K562 (cell line): ENCODE measurements at regions not wholly inside any gene's neighbourhood (a gene's known extent, or its start where the extent isn't known, plus 50 kb on each side); places are given as distances from the start of the nearest gene placed in this dataset.

Experiments
- ATAC-seq: fragments of 200-7000 bp; cut with Tn5 transposase; 3 replicates; pipeline ENCODE4 v1.9.1; 2020; ENCODE audit warnings: moderate library complexity
- BruUV-seq: library from RNA; stranded (reverse); fragments of 400-500 nt; replicated peaks from 2 replicates; lab custom pipeline; 2021; lab: Mats Ljungman, UMichigan
- CTCF ChIA-PET: fragments of 300-600 bp; formaldehyde crosslinking; extraction: SDS; loops from one replicate; lab custom pipeline; 2021; ENCODE audit warnings: low intra/inter-chr PET ratio; lab: Yijun Ruan, JAX
- POLR2A ChIA-PET: fragments of 300-600, 350-650 bp; sonication (Branson Sonifier 250); formaldehyde crosslinking; extraction: SDS; loops from one replicate; lab custom pipeline; 2021; ENCODE audit warnings: antibody characterized with exemption, inconsistent platforms; lab: Yijun Ruan, JAX
- DNase-seq, 4 experiments: peaks; one replicate each; pipeline versions ENCODE4 v3.0.0 to v3.0.0-alpha.2; 2011 to 2018; ENCODE audit warnings: low spot score in 3 of 4, mixed read lengths in 3 of 4; ENCODE audit errors: extremely low read depth in 1 of 4
- FAIRE-seq: peaks from 2 replicates; lab custom pipeline; 2011; peaks lifted over from hg19 to GRCh38; lab: Jason Lieb, UNC
- H2AFZ ChIP-seq: 2 replicates; pipeline ENCODE4 v1.6.0; 2011; ENCODE audit warnings: low read depth, low read length, control low read depth, inconsistent platforms
- H3K27ac ChIP-seq: fragments of 200-600 bp; 3 replicates; pipeline ENCODE4 v1.8.0; 2011; ENCODE audit warnings: low read depth, mild to moderate bottlenecking, control low read depth, inconsistent platforms, low read length, moderate library complexity, mixed read lengths; ENCODE audit errors: extremely low read depth
- H3K27me3 ChIP-seq, 2 experiments: fragments of 300-600 bp in 1 of 2; 2 replicates in 1 of 2; 3 replicates in 1 of 2; pipeline versions ENCODE4 v1.6.0 to v1.8.0; 2011; ENCODE audit warnings: inconsistent platforms in 2 of 2, low read length in 2 of 2, mild to moderate bottlenecking in 1 of 2, mixed read lengths in 1 of 2, moderate library complexity in 1 of 2; ENCODE audit not compliant: control insufficient read depth in 2 of 2, insufficient read depth in 2 of 2
- H3K36me3 ChIP-seq: fragments of 300-600 bp; 3 replicates; pipeline ENCODE4 v1.8.0; 2011; ENCODE audit warnings: mild to moderate bottlenecking, low read length, inconsistent platforms; ENCODE audit not compliant: control insufficient read depth, insufficient read depth
- H3K4me1 ChIP-seq, 2 experiments: fragments of 200-600 bp in 1 of 2; replicated peaks in 1 of 2; 2 replicates in 1 of 2; 3 replicates in 1 of 2; pipeline versions ENCODE4 v1.5.1 to v1.8.0; 2011; ENCODE audit warnings: inconsistent platforms in 2 of 2, low read length in 2 of 2, mild to moderate bottlenecking in 1 of 2, mixed read lengths in 1 of 2, moderate library complexity in 1 of 2; ENCODE audit not compliant: control insufficient read depth in 2 of 2, insufficient read depth in 2 of 2
- H3K4me2 ChIP-seq: 2 replicates; pipeline ENCODE4 v1.6.1; 2011; ENCODE audit warnings: low read length, control low read depth, inconsistent platforms, mixed read lengths; ENCODE audit not compliant: insufficient read depth
- H3K4me3 ChIP-seq: fragments of 200-600 bp; sonication (generic), shearing (Covaris generic); 2 replicates; pipeline ENCODE4 v1.5.1; 2016; ENCODE audit warnings: control low read depth, inconsistent platforms
- H3K79me2 ChIP-seq: fragments of 200-600 bp; 3 replicates; pipeline ENCODE4 v1.8.0; 2011; ENCODE audit warnings: low read length, inconsistent platforms; ENCODE audit not compliant: control insufficient read depth, insufficient read depth
- H3K9ac ChIP-seq, 2 experiments: 2 replicates each; pipeline versions ENCODE4 v1.6.0 to v1.6.1; 2011; ENCODE audit warnings: low read depth in 2 of 2, low read length in 2 of 2, control low read depth in 1 of 2, inconsistent platforms in 1 of 2, mild to moderate bottlenecking in 1 of 2, mixed read lengths in 1 of 2; ENCODE audit not compliant: insufficient read depth in 1 of 2
- H3K9me1 ChIP-seq: one replicate; pipeline ENCODE4 v1.6.0; 2011; ENCODE audit warnings: inconsistent platforms, mild to moderate bottlenecking, low read length, moderate library complexity; ENCODE audit not compliant: control insufficient read depth, insufficient read depth
- H3K9me3 ChIP-seq: replicated peaks from 2 replicates; pipeline ENCODE4 v1.5.1; 2011; ENCODE audit warnings: low read depth, low read length, inconsistent platforms; ENCODE audit not compliant: control insufficient read depth, insufficient read depth
- H4K20me1 ChIP-seq: replicated peaks from 2 replicates; pipeline ENCODE4 v1.6.1; 2011; ENCODE audit warnings: low read length, inconsistent platforms, mixed read lengths; ENCODE audit not compliant: control insufficient read depth, insufficient read depth
- ARID3B ChIP-seq: fragments of 250-450 bp; sonication (Bioruptor Pico); IDR thresholded peaks from 2 replicates; pipeline ENCODE4 v1.4.0; 2020; ENCODE audit warnings: borderline replicate concordance
- CREM ChIP-seq: IDR thresholded peaks from 2 replicates; pipeline ENCODE4 v1.6.1; 2014; ENCODE audit warnings: antibody characterized with exemption, low read depth
- NFIC ChIP-seq: fragments of 450-650 bp; IDR thresholded peaks from 2 replicates; pipeline ENCODE4 v1.6.1; 2017; ENCODE audit warnings: mild to moderate bottlenecking, inconsistent platforms
- RBM25 ChIP-seq: fragments of 200-400 bp; formaldehyde crosslinking; IDR thresholded peaks from 2 replicates; pipeline ENCODE4 v1.6.1; 2018; ENCODE audit warnings: low read length, low read depth, moderate library complexity; ENCODE audit not compliant: severe bottlenecking
- ZNF639 ChIP-seq, 2 experiments: fragments of 200-800 bp in 1 of 2; sonication (Bioruptor generic) in 1 of 2; sonication (generic) in 1 of 2; formaldehyde crosslinking in 1 of 2; IDR thresholded peaks in 1 of 2; conservative IDR thresholded peaks in 1 of 2; 2 replicates each; pipeline versions ENCODE4 v1.5.0 to v1.6.1; 2016 to 2020; ENCODE audit warnings: missing compliant biosample characterization in 1 of 2, missing genetic modification characterization in 1 of 2, missing genetic modification reagents in 1 of 2
- WGBS: fragments of 100-300 bp; shearing (Covaris generic); methylation state at CpG from one replicate; pipeline ENCODE4 v1.1.6; 2016; ENCODE audit warnings: low coverage, mixed read lengths; ENCODE audit not compliant: insufficient coverage; ENCODE audit errors: missing lambda C conversion rate; 5-methylcytosine and 5-hydroxymethylcytosine counted together
- in situ Hi-C: fragments of 300-500 bp; cut with MboI; formaldehyde crosslinking; loops from 4 replicates; pipeline ENCODE4 v1.15.0; 2018; ENCODE audit warnings: inconsistent platforms, mixed read lengths
- intact Hi-C: fragments of 100-400 bp; cut with micrococcal nuclease; formaldehyde crosslinking; loops from 2 replicates; pipeline ENCODE4 v1.14.2; 2022
- TF ChIP-seq, protein P1 (sequence below): sonication (generic); formaldehyde crosslinking; IDR thresholded peaks from 2 replicates; pipeline ENCODE4 v1.8.1; 2023; ENCODE audit warnings: mild to moderate bottlenecking, missing genetic modification reagents, moderate library complexity

DNA sequence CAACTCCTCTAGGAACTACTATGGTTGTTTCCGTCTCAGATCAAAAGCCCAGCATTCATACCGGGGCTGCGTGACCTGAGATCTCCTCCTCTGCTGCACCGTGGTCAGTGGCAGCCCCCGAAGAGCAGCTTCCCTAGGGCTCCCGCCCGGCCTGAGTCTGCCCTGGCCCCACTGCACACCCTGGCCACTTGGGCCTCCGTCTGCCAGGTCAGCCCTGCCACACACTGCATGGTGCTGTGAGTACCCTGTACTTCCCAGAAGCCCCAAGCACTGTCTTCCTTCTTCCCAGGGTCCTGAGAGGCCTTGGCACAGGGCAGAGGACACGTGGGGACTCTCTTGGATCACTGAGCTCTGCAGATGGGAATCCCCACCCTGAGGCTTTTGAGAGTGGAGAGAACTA lies 81.5 kb upstream of the GPC1 start (continued):
- TF ChIP-seq, protein P1, sequence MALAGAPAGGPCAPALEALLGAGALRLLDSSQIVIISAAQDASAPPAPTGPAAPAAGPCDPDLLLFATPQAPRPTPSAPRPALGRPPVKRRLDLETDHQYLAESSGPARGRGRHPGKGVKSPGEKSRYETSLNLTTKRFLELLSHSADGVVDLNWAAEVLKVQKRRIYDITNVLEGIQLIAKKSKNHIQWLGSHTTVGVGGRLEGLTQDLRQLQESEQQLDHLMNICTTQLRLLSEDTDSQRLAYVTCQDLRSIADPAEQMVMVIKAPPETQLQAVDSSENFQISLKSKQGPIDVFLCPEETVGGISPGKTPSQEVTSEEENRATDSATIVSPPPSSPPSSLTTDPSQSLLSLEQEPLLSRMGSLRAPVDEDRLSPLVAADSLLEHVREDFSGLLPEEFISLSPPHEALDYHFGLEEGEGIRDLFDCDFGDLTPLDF (CRISPR knock-in tag) = no peak
- TF ChIP-seq NFIC = no peak

DNA sequence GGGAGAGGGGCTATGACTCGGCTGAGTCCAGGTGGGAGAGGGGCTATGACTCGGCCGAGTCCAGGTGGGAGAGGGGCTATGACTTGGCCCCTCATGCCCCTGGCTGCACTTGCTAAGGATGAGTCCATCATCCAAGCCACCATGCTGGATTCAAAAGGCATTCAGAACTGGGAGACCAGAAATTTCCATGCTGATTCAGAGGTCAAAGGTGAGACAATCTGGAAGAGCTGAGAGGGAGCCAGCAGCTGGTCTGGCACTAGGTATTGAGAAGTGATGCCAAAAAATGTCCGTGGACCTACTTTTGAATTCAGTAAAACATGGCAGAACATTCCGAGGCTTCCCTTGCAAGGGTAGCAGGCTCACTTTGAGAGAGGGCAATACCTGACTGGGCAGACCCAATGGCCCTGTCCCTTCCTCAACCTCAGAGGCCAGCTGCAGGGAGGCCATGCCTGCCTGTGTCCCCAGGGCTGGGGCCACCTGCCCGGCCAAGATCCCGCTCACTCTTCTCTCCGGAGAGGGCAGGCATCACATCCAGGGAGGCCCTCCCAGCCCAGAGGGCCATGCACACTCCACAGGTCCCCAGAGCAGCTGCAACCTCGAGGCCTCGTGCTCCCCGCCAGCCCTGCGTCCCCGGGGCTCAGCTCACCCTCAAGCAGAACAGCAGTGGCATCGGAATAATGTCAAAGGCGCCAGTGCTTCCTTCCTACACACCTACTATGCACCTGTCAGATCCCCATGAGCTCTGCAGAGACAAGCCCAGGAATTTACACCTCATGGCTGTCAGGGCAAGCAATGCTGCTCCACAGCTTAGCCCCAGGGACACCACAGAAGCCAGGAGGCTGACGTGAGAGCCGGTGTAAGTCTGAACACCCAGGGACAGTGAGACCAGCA lies 80.2 kb upstream of the GPC1 start:
- TF ChIP-seq ARID3B (CRISPR knock-in tag) (no peak), CREM (no peak), RBM25 (no peak), ZNF639 (CRISPR knock-in tag; conservative IDR thresholded peaks at IDR 0.05 in 1 of 2, IDR thresholded peaks at IDR 0.05 in 1 of 2) (no peak)
- no peak overlapping the region for H3K9ac ChIP-seq
- in situ Hi-C loops (no loop called here), intact Hi-C loops (no loop called here)
- no peak overlapping the region for H3K4me3 ChIP-seq
- H3K4me1 ChIP-seq = 0 out of 5 replicates have a peak, but pooled peaks cover 0 to 3% of the 10 kb centered on the region in 2 experiments
- H3K27ac ChIP-seq = no peak overlapping the region
- no peak for FAIRE-seq
- H4K20me1 ChIP-seq = no peaks in the 10 kb centered on the region
- no peak overlapping the region for H2AFZ ChIP-seq
- H3K36me3 ChIP-seq = no peaks in the 10 kb centered on the region
- no peak overlapping the region for H3K4me2 ChIP-seq
- ATAC-seq = no peak
- no TSS peak for BruUV-seq
- CTCF ChIA-PET = no interaction called here
- no peaks in the 10 kb centered on the region for H3K9me1 ChIP-seq
- WGBS = 0% methylated on average over 9 of the region's 17 CpGs
- POLR2A ChIA-PET = interaction anchor here (0.6 to 0.7 kb wide), 2 partner anchors 63 to 101 kb away, joined by 3 read pairs; no protein-coding TSS in a partner anchor
- peaks cover 0 to 51% of the 10 kb centered on the region in 2 experiments; a peak in 2 of 5 replicates for H3K27me3 ChIP-seq
- H3K9me3 ChIP-seq = no peaks in the 10 kb centered on the region
- no peak for DNase-seq
- no peaks in the 10 kb centered on the region for H3K79me2 ChIP-seq
